ACHN (cell line): ENCODE measurements at regions not wholly inside any gene's neighbourhood (a gene's known extent, or its start where the extent isn't known, plus 50 kb on each side); places are given as distances from the start of the nearest gene placed in this dataset.
A peak's percentile ranks its signal among the peaks of the same experiment; 100 is the strongest.

Experiments used
- DNase-seq: peaks from one replicate; pipeline ENCODE4 v3.0.0-alpha.2; 2015
- in situ Hi-C: cut with HindIII; loops from 2 replicates; pipeline ENCODE4 v1.10.0; 2017; ENCODE audit warnings: low sequenced_read_pairs, low pct_ligation_motif_present, low pct_unique_long_range_greater_than_20kb

DNA sequence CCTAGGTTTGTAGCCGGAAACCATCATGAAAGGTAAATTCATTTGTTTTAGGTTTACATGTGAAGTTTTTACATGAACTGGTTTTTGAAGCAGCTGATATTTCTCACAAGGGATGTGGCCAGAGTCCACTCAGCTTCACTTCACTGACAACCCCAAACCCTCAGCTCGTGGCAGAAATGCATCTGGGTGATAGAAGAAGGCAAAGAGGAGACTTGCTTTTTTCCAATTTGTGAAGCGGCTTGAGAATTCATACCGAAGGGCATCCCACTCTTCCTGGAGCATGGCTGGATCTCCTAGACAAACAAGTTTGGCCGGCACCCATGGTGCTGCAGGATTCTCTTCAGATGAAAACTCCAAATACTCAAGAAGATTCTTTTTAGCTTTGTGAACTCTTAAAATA is 392.8 kb upstream of the CNR1 start:
- in situ Hi-C loops: no loop called here
- no peak for DNase-seq

DNA sequence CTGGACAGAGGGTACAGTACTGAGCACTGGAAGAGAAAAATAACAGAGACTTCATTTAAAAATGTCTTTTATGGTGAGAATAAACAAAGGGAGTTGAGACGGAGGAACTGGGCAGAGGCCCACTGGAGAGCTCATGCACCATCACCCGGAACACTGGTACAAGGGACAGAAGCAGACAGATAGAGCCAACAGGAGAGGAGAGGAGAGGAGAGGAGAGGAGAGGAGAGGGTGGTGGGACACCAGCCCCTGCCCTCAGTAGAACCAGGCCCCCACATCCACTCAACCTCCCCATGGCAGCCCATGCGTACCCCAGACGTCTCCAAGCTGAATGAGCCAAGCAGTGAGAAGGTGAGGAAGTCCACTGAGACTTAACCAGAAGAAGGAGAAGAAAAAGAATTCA is 390.5 kb upstream of the CNR1 start:
- no peak for DNase-seq
- in situ Hi-C loops: no loop called here

DNA sequence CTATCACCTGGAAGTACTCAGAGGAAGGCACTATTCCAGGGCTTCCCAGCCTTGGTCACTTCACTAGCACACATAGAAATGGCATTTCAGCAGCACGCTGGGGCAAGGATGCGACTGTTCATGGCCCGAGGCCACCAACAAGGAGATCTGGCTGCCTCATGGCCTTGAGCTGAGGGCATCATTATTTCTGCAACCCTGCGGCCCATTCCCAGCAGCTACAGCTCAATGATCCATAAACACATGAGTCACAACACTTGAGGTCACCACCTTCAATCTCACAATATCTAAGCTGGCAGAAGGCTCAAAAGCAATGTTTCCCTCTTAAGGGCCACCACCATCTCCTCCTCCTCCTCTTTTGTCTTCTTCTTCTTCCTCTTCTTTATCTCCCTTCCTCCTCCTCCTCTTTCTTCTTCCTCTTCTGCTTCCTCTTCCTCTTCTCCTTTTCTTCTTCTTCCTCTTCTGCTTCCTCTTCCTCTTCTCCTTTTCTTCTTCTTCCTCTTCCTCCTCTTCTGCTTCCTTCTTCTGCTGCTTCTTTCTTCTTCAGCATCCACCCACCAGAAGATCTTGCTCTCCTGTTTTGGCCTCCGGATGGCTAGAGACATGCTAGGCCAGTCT is 382.9 kb upstream of the CNR1 start:
- in situ Hi-C loops: no loop called here
- DNase-seq: peak; percentile 53

DNA sequence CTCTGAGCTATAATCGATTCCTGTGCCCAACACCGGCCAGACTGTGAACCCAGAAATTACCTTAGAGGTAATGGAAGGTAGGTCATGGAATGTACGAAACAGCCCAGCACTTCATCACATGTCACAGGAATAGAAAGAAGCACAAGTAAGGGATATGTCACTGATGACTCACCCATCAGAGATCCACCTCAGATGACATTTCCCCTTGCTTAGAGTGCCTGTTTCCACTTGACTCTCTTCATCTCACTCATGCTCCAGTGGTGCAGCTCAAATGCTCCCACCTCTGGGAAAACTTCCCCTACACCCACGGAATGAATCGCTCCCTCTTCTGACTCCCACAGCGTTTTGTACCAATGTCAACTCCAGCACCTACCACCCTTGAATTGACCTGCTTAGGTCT is 381.6 kb upstream of the CNR1 start:
- peak; percentile 32 for DNase-seq
- in situ Hi-C loops: no loop called here

DNA sequence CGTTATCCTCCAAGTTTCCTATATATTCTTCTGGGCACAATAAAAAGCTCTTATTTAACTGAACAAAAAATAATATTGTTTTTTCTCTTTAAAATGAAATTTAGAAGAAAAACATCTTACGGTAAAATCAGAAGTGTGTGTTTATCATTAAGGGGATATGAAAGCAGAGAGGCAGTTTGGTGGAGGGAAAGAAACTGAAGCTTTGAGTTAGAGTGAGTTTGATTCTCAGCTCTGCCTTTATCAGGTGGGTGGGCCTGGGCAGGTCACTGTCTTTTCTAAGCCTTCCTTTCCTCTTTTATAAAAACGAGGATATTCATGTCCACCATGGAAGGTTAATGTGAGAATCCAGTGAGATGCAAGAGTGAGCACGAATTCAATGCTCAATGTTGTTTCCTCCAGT is 379.8 kb upstream of the CNR1 start:
- in situ Hi-C loops: no loop called here
- no peak for DNase-seq

DNA sequence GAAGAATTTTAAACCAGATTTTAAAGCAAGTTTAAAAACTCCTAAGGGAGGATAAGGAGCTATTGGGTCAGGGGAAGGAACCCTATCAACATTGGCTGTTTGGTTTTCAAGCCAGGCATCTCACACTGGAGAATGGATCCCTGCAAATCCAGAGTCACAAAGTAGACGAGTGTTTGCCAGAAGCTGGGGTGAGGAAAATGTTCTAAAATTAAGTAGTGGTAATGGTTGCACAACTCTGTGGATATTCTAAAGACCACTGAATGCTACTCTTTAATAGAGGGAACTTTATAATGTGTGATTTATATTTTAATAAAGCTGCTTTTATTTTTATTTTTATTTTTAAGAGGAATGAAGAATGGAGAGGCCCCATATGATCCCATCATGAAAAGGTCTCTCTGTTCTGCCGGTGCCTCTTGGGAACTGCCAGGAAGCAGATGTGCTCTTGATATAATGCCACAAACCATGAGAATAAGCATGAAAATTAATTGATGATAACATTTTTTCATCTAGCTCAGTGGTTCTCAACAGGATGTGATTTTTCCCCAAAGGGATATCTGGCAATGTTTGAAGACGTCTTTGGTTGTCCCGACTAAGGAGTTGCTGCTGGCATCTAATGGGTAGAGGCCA is 379.0 kb upstream of the CNR1 start:
- no peak for DNase-seq
- in situ Hi-C loops: no loop called here

DNA sequence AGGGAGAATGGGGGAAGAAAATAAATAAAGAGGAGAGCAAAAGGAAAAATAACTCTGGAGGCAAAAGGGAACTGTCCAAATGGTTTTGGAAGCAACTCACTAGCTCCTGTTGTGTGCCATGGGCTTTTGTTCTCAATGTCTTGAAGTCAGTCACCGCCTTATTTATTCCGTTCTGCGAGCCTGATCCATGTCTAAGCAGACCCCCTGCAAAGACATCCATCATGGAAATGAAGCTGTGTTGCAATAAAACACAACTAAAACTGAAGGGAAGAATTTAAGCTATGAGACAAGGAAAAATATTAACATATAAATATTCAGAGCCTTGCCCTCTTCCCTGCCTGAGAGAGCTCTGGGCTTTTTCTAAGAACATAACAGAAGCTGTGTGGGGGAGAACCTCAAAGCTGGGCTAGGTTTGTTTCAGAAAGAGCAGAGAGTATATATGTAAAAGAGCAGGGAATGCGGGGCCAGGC is 373.2 kb upstream of the CNR1 start:
- in situ Hi-C loops: no loop called here

DNA sequence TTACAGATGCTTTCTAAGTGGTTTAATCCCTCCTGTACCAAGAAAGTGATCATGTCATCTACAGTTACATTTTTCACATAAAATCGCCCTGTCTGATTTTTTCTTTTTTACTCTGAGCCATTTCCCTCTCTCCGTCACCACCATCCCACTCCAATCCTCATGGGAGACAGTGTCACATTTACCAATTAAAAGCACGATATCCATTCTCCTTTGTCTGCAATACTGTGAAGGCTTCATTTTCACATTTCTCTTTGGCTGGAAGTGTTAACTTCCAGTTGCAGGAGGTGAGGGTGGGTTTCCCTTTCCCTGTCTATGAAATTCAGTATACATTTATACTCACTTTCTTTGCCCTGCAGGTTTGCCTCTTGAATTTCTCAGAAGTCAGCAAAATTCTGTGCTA is 372.7 kb upstream of the CNR1 start:
- no peak for DNase-seq
- in situ Hi-C loops: no loop called here

More for the DNA sequence above, 373.2 kb upstream of the CNR1 start:
- no peak for DNase-seq

DNA sequence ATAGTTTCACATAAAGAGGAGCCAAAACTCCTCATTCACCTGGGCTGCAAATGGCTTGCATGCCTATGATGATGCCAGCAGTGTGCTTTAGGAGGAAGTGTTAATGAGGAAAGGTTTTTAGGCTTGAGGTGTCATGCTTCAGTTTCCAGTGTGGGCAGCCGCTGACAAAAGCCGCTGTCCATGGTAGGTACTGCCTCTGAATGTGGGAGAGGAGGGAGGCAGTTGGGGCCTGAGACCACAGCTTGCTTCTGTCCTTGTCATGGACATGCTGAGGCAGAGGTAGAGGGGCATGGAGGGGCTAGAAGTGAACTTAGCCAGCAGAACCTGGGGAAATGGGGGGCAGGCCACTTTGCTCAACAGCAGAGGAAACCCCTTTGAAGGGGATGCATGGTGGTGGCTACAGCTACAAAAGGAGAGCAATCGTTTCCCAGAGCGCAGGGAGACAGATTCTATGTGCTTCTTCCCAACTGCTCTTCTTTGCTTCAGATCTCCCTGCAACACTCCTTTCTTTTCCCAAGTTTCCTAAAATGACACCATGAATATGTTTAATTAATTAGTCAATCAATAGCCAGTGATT is 372.1 kb upstream of the CNR1 start:
- in situ Hi-C loops: no loop called here
- DNase-seq: peak; percentile 11

DNA sequence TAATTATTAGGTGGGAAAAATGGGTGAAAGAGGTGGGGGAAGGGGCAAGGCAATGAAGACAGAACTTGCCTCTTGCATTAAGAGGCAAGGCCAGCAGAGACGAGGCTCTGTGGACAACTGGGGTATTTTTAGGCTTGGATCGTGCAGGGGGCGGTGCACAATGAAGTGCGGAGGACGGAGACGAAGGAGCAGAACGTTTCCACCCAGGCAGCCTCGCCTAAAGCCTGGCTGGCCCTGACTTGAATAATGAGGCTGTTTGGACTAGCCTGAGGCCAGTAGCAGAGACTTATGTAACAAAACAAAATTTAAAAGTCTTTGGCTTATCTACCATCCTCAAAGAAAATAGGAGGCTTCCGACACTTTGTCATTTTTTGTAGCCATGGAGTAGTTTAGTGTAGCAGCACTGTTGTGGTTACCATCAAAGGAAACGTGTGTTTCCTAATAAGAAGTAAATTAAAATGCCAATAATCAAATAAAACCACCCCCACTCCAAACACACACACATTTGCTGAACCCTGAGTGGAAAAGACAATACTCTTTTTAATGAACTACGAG is 370.0 kb upstream of the CNR1 start:
- in situ Hi-C loops: no loop called here
- no peak for DNase-seq

DNA sequence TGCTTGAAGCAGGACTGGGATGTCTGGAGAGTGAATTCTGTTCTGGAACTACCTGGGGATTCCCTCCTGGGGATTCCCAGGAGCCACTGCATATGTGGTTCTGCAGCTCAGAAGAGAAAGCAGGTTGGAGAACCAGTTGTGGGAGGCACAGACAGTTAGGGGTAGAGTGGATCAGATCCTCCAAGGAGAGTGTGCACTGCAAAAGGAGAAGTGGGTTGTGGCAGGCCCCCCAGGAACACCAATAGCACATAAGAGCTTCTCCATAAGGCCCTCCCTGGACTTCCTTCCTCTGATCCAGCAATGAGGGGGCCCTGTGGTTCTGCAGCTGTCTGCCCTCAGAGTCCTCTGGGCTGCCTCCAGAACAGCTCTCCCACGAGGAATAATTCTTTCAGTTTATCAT is 369.2 kb upstream of the CNR1 start:
- no peak for DNase-seq
- in situ Hi-C loops: no loop called here

DNA sequence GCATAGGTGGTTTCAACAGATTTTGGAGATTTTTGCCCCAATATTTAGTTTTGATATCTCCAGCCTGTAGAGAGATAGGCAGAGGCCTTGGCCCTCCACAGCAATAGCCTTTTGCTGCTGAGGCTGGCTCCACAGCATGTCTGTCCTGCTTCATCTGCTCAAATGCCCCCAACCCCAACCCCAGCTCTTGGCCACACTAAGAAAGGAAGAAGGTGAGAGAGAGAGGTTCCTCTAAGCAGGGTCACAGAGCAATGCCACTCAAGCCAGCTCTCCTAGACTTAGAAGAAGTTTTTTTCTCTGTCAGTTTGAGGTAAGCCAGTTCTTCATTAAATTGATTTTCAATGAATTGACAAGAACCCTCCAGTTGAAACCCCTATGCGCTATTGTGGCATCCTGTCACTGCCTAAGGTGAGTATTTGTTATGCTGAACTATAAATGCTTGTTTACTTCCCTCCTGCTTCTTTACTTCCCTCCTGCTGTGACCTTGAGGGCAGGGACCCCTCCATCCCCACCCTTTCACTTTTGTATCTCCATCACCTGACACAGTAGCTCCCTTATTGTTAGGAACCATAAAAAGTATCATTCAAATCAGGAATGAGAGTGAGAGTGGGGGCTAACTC is 366.2 kb upstream of the CNR1 start:
- DNase-seq: no peak
- in situ Hi-C loops: no loop called here

DNA sequence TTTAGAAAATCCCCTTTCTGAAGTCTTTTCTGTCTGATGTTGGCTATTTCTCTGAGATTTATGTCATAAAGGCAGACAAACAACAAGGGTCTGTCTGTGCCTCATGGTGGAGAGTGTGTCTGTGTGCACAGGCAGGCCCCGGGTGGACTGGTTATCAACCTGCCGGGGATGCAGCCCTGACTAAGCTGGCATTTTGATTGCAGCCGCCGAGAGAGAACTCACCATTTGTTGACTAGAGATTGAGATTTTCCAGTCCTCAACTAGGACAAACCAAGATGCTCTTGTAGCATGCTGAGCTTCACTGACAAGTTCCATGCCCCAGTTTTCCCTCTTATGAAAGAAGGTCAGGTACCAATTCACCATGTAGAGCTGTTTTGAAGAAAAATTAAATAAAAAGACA is 363.6 kb upstream of the CNR1 start:
- in situ Hi-C loops: no loop called here
- no peak for DNase-seq

DNA sequence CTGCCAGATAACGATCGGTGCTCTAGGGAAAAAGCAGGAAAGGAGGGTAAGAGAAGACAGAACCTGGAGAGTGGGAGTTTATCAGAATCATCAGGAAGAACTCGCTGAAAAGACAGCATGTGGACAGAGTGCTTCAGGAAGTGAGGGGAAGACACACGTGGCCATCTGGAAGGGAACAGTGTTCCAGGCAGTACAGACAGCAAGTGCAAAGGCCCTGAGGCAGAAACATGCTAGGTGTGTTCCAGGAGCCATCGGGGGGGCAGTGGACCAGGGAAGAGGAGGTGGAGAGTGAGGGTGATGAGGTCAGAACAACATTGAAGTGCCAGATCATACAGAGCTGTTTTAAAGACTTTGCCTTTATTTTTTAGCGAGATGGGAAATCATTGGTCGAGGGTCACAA is 354.3 kb upstream of the CNR1 start:
- in situ Hi-C loops: no loop called here
- DNase-seq: no peak

DNA sequence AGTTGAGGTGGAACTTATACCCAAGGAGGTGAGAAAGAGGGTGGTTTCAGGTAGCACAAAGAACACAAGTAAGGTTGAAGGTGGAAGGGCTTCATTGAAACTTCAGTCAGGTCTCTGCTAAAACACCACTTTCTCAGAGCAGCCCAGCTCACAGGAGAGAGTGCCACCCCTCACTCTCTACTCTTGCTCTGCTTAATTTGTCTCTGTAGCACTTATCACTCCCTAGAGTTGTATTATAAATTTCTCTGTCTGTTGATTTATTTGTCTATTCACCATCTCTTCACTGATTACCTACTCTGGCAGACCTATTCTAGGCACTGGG is 353.8 kb upstream of the CNR1 start:
- in situ Hi-C loops: no loop called here
- no peak for DNase-seq

DNA sequence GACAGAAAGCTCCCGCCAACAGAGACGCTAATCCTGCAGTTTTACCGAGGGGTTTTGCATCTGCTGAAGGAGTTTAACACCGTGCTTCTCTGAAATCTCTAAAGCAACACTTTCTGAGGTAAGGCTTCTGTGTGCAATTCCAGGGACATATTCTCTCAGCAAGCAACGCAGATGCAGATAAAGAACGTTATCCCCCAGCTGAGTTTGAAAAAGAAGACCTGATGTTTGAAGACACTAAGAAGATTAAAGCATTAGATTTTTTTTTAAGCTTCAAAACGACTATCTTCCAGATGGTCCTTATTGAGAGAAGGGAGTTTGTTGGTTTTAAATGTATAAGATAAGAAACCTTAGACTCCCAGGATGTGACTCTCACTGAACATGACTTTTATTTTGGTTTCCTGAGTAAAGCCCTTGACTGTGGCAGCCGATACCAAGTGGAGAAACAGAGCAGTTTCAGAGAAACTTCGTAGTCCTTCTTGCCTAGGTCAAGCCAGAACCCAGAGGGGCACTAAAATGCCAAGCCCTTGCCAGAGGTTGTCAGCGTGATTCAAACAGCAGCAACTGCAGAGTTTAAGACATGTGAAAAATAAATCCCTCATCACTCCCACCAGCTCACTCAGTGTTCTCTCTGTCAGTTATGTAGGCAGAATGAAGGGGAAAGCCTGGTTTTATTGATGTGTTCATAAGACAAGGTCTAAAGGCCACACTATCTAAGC is 353.3 kb upstream of the CNR1 start:
- in situ Hi-C loops: no loop called here

DNA sequence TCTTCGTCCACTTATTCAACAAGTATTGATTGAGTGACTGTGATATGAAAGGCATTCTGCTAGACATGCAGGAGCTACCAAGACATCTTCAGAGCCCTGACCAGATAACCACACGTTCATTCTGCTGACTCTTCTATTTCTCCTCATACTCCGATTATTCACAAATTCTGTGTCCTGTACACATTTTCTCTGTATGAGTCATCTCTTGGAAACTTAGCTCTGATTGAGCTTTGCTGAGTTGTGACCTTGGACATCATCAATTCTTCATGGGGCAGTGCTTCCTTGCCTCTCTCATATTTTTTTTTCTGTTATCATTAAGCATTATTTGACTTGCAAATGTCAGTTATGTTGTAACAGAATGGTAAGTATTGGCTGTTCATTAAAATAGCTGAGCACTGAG is 351.6 kb upstream of the CNR1 start:
- DNase-seq: peak; percentile 8
- in situ Hi-C loops: no loop called here

More for the DNA sequence above, 353.3 kb upstream of the CNR1 start:
- DNase-seq: no peak

DNA sequence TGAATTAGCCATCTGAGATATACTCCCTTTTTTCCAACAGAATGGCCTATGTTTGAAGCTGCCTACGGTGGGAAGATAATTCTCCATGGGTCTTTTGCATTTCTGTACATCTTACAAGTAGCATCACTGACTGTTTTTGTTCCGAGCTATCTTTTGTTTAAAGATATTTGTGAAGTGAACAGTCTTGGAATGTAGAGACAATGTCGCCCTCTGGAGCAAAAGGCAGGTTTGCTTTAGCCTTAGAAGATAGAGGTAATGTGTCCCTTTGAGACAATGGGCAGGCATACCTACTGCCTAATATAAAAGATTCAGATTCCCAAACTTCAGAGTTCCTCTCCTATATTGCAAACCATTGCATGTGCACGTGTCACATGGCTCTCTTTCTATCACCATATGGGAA is 347.8 kb upstream of the CNR1 start:
- in situ Hi-C loops: no loop called here
- no peak for DNase-seq

DNA sequence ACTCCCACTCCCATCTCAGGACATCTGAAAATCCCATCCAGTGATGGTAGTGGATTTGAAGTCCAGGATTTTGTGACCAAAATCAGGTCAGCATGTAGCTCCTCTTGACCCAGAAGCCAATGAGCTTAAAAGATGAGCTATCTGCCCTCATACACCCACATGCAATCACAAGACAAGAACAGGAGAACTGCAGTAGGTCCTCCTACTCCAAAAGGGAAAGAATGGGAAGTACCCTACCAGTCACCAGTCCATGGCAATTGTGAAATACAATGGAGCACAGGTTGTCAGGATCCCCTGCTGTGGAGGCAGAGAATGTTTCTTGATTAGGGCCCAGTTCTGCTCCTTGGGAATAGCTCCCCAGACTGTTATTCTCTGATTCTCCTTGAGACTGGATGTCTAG is 347.3 kb upstream of the CNR1 start:
- in situ Hi-C loops: no loop called here
- no peak for DNase-seq
